Retinal pigment epithelial cell (primary cell): ENCODE measurements at regions not wholly inside any gene's neighbourhood (a gene's known extent, or its start where the extent isn't known, plus 50 kb on each side); places are given as distances from the start of the nearest gene placed in this dataset.
"Not testable (repeated sequence)": the region's sequence is repeated elsewhere in the genome, so short reads cannot be mapped to it uniquely, and the experiment has no call there.

ENCODE experiments used
- DNase-seq: peaks from one replicate; pipeline ENCODE4 v3.0.0-alpha.2; 2010; ENCODE audit warnings: low read depth
- H3K4me3 ChIP-seq: 2 replicates; pipeline ENCODE4 v1.5.1; 2011; ENCODE audit warnings: mild to moderate bottlenecking, low read length, control low read depth, moderate library complexity
- TF ChIP-seq, protein P1 (sequence below): conservative IDR thresholded peaks from 2 replicates; pipeline ENCODE4 v1.5.1; 2011; ENCODE audit warnings: low read depth, low read length, control low read depth, inconsistent platforms

DNA sequence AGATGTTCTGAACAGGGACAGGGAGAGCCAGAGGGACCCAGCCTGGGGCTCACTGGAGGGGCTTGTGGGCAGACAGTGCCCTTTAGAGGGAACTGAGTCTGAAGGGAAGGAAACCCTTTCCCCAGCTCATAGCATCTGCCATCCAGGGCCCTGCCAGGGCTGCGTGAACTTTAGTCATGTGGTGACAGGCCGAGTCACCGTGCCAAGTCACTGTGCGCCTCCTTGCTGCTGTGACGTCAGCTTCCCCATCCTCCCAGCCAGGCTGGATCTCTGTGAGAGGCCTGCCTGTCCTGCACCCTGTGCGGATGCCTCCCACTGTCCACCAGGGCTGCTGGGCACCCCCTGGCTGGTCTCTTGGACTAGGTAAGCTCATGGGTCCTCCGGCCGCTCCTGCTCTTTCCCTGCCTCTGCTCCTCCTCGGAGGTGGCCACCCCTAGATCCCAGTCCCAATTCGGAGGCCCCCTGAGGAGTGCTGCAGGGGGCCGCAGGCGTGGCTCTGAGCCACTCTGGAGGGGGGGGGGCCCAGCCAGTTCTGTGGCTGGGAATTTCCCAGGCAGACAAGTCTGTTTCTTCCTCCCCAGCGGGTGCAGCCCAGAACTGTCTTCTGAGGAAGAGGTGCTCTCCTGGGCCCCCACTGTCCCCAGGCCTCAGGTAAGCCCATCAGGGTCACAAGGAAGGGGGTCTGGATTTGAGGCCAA, 3080.9 kb downstream of the RPIA start:
- not testable (repeated sequence) for DNase-seq, H3K4me3 ChIP-seq

DNA sequence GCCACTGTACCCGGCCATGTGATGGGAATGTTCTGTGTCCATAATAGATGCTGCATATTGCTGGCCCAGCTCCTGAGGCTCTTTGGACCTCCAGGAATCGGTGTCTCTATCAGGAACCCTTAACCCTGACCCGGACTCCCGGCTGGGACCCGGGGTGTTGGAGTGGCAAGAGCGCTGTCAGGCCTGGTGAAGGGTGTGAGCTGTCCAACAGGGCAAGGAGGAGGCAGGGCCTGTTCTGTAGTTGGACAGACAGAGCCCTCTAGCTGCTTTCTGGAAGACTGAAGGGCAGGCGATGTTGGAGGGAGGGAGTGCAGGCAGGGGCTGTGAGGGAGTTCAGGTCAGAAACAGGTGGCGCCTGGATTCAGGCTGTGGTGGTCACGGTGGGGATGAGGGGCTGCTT, 3082.3 kb downstream of the RPIA start:
- not testable (repeated sequence) for DNase-seq, H3K4me3 ChIP-seq

DNA sequence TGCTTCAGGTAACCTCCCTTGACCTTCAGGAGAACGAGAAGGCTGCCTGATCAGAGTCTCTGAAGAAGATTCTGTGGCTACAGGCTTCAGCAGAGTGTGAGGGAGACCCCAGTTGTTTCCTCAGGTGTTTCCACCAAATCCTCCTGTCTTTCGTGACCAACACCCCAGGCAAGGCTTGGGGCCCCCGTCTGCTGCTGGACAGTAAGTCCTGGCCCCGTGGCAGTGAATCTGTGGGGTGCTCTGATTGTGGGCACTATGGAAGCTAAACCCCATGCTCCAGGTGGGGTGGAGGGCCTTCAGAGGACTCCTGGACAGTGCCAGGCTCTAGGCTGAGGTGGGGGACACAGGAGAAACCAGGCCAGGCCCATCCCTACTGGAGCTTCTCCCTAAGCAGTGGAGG, 3083.7 kb downstream of the RPIA start:
- not testable (repeated sequence) for H3K4me3 ChIP-seq, DNase-seq

DNA sequence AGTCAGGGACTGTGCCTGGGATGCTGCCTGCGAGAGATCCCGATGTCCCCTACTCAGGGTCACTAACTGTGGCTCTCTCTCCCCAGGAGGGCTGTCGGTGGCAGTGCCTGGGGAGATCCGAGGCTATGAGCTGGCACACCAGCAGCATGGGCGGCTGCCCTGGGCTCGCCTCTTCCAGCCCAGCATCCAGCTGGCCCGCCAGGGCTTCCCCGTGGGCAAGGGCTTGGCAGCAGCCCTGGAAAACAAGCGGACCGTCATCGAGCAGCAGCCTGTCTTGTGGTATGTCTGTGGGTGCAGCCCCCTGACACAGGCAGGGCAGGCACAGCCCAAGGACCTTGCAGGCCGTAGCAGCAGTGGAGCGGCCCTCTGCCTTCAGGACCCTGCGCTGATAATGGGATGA, 3088.9 kb downstream of the RPIA start:
- not testable (repeated sequence) for DNase-seq

DNA sequence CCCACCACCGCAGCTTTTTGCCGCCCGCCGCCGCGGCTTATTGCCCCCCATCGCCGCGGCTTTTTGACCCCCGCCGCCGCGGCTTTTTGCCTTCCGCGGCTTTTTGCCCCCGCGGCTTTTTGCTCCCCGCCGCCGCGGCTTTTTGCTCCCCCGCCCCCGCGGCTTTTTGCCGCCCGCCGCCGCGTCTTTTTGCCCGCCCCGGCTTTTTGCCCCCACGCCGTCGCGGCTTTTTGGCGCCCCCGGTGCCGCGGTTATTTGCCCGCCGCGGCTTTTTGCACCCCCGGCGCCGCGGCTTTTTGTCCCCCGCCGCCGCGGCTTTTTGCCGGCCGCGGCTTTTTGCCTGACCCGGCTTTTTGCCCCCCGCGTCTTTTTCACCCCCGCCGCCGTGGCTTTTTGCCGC, 3061.8 kb upstream of the TEKT4 start:
- peak overlapping the region; percentile 26 for H3K4me3 ChIP-seq

More for the DNA sequence above, 3088.9 kb downstream of the RPIA start:
- H3K4me3 ChIP-seq: not testable (repeated sequence)

DNA sequence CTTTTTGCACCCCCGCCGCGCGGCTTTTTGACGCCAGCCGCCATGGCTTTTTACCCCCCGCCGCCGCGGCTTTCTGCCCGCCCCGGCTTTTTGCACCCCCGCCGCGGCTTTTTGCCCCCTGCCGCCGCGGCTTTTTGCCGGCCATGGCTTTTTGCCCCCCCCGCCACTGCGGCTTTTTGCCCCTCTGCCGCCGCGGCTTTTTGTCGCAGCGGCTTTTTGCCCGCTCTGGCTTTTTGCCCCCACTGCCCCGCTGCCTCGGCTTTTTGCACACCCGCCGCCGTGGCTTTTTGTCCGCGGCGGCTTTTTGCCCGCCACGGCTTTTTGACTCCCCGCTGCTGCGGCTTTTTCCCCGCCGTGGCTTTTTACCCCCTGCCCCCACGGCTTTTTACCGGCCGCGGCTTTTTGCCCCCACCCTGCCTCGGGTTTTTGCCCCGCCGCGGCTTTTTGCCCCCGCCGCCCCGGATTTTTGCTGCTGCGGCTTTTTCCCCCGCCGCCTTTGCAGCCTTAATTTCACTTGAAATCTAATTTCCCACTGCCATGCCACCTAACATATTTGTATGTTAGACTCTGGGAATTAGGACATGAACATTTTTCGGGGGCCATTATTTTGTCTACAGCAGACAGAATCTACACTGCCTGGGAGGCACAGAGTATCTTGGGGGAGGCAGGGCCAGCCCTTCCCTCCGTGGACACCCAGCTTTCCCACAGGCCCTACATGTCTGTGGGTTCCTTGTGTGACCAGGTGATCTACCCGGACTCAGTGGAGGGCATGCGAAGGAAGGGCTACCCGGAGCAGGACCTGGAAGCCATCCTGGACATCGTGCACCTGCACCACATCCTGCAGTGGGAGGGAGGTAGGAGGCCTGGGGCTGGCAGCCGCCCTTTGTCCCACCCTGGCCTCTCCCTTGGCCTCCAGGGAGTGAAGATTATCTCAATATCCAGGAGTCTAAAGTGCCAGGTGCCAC, 3031.0 kb upstream of the TEKT4 start:
- TF ChIP-seq, protein P1, sequence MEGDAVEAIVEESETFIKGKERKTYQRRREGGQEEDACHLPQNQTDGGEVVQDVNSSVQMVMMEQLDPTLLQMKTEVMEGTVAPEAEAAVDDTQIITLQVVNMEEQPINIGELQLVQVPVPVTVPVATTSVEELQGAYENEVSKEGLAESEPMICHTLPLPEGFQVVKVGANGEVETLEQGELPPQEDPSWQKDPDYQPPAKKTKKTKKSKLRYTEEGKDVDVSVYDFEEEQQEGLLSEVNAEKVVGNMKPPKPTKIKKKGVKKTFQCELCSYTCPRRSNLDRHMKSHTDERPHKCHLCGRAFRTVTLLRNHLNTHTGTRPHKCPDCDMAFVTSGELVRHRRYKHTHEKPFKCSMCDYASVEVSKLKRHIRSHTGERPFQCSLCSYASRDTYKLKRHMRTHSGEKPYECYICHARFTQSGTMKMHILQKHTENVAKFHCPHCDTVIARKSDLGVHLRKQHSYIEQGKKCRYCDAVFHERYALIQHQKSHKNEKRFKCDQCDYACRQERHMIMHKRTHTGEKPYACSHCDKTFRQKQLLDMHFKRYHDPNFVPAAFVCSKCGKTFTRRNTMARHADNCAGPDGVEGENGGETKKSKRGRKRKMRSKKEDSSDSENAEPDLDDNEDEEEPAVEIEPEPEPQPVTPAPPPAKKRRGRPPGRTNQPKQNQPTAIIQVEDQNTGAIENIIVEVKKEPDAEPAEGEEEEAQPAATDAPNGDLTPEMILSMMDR: no peak
- DNase-seq: no peak
- H3K4me3 ChIP-seq: peak overlapping the region; percentile 50

More for the DNA sequence above, 3061.8 kb upstream of the TEKT4 start:
- not testable (repeated sequence) for DNase-seq

DNA sequence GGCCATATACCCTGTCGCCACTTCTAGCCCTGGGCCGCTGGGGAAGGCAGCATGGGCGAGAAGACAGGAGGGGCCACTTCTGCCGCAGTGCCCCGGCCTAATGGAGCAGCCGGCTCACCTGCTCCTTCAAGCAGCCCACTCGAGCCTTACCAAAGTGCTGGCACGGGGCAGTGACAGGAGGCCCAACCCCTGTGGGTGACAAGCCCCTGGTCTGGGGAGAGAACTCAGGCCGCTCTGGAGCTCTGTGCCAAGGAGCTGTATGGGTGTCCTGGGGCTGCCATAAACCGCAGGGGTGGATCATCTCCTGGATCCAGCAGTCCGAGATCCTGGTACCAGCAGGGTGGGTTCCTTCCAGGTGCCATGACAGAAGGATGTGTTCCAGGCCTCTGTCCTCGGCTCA, 3029.0 kb upstream of the TEKT4 start:
- not testable (repeated sequence) for DNase-seq, H3K4me3 ChIP-seq

DNA sequence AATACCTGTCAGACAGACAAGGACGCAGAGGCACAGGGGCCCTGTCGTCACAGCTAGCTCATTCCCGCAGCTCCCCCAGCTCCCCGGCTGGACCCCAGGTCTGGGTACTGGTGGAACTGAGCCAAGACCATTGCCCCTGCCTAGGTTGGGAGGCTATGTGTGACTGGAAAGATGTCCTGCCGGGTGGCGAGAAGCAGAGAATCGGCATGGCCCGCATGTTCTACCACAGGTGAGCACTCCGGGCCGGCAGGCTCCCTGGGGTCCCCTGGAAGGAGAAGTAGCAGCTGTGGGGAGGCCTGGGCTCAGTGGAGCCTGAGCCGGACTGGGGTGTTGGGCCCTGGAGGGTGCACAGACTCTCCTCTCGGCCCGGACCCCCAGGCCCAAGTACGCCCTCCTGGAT, 3028.3 kb upstream of the TEKT4 start:
- H3K4me3 ChIP-seq, DNase-seq: not testable (repeated sequence)

DNA sequence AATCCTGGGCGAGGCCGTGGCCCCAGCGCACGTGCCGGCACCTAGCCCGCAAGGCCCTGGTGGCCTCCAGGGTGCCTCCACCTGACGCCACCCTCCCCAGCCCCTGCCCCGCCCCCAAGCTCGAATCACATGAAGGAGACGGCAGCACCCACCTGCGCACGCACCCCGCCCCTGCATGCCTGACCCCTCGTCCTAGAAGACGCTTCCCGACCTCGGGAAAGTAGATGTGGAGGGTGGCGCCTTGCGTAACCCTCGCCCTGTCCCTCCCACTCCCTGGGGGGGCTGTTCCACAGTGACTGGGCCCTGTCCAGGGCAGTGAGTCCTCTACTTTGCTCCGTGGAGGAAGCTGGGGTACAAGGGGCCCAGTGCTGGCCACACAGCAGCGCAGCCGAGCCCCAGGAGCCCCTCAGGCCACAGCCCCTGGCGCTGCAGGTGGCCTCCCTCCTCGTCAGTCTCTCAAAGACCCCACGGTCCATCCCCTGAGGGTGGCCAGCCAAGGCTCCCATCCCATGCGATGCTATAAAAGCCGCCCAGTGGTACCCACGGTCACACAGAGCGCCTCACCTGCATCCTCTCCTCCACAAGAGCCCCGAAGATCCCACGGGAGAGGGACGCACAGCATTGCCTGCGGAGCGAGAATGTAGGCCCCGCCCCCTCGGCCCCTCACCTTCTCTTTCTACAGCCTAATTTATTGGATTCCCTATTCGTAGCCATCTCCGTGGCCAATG, 3027.3 kb upstream of the TEKT4 start:
- H3K4me3 ChIP-seq, DNase-seq: not testable (repeated sequence)

DNA sequence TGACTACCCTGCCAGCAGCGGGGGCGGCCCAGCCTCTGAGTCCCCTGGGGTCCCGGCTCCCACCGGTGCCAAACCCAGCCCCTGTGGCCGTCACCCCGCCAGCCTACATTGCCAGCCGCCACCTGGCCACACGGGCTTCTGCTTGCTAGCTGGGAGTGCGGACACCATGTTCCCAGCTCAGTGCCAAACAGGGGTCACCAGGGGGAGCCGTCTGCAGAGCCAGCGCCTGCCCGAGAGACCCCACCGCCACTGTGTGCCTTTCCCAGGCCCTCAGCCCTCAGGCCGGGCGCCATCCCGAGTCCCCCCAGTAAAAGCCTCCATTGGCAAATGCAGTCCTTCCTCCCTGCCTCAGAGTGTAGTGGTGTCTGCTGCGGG, 3026.8 kb upstream of the TEKT4 start:
- H3K4me3 ChIP-seq, DNase-seq: not testable (repeated sequence)

DNA sequence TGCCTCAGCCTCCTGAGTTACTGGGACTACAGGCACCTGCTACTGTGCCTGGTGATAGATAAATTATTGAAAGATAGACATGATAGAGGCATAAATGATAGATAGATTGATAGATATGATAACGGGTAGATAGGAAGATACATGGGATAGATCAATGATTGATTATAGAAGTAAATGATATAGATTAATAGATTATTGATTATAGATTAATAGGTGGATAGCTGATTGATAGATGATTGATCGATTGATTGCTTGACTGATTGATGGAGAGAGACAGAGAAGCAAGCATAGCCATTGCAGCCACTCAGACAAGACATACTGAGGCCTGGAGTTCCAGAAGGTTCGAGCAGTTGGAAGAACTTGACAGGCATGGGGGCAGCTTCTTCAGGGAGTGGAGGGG, 3024.8 kb upstream of the TEKT4 start:
- DNase-seq, H3K4me3 ChIP-seq: not testable (repeated sequence)

DNA sequence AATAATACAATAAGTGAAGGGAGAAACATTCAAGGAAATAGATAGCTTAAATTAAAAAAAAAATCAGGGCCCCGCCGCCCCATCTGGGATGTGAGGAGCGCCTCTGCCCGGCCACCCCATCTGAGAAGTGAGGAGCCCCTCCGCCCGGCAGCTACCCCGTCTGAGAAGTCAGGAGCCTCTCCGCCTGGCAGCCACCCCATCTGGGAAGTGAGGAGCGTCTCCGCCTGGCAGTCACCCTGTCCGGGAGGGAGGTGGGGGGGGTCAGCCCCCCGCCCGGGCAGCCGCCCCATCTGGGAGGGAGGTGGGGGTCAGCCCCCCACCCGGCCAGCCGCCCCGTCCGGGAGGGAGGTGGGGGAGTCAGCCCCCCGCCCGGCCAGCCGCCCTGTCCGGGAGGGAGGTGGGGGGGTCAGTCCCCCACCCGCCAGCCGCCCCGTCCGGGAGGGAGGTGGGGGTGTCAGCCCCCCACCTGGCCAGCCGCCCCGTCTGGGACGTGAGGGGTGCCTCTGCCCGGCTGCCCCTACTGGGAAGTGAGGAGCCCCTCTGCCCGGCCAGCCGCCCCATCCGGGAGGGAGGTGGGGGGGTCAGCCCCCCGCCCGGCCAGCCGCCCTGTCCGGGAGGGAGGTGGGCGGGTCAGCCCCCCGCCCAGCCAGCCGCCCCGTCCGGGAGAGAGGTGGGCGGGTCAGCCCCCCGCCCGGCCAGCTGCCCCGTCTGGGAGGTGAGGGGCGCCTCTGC, 3019.4 kb upstream of the TEKT4 start:
- H3K4me3 ChIP-seq, DNase-seq: not testable (repeated sequence)

DNA sequence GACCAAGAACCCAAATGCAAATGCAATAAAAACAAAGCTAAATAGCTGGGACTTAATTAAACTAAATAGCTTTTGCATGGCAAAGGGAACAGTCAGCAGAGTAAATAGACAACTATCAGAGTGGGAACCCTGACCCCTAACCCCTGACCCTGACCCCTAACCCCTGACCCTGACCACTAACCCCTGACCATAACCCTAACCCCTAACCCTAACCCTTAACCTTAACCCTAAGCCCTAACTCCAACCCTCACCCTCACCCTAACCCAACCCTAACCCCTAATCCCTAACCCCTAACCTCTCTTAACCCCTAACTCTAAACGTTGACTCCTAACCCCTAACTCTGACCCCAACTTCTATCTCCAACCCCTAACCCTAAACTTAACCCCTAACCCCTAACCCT, 3014.3 kb upstream of the TEKT4 start:
- not testable (repeated sequence) for H3K4me3 ChIP-seq, DNase-seq

DNA sequence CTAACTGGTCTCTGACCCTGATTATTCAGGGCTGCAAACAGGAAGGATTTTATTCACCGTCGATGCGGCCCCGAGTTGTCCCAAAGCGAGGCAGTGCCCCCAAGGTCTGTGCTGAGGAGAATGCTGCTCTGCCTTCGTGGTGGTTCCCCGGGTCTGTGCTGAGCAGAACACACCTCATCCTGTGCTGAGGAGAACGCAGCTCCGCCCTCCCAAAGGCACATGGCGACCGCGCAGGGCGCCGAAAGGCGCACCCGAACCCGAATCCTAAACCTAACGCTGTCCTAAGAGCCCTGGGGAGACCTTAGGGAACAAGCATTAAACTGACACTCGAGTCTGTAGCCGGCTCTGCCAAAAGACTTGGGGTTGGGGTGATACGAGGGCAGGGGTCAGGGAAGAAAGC, 3013.5 kb upstream of the TEKT4 start:
- H3K4me3 ChIP-seq, DNase-seq: not testable (repeated sequence)

DNA sequence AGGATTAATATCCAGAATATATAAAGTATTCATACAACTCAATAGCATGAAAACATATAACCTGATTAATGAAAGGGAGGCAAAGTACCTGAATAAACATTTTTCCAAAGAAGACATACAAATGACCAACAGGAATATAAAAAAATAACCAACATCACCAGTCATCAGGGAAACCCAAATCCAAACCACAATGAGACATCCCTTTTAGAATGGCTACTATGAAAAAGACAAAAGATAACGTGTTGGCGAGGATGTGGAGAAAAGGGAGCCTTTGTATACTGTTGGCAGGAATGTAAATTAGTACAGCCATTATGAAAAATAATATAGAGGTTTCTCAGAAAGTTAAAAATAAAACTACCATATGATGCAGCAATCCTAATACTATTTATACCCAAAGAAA, 2999.5 kb upstream of the TEKT4 start:
- not testable (repeated sequence) for DNase-seq, H3K4me3 ChIP-seq

DNA sequence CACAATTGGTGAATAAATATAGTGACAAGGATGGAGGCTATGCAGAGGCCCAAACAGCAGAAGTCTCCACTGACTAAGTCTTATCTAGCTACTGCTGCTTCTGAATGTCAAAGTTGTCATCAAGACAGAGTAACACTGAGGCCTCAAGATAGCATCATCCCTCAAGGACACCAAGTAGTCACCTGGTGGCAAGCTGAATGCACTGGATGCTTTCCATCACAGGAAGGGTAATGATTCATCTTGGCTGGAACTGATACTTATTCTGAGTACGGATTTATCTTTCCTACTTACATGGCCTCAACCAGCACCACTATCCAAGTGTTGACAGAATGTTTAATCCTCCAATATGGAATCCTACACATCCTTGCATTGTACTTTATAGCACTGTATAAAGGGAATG, 2997.8 kb upstream of the TEKT4 start:
- not testable (repeated sequence) for DNase-seq, H3K4me3 ChIP-seq

DNA sequence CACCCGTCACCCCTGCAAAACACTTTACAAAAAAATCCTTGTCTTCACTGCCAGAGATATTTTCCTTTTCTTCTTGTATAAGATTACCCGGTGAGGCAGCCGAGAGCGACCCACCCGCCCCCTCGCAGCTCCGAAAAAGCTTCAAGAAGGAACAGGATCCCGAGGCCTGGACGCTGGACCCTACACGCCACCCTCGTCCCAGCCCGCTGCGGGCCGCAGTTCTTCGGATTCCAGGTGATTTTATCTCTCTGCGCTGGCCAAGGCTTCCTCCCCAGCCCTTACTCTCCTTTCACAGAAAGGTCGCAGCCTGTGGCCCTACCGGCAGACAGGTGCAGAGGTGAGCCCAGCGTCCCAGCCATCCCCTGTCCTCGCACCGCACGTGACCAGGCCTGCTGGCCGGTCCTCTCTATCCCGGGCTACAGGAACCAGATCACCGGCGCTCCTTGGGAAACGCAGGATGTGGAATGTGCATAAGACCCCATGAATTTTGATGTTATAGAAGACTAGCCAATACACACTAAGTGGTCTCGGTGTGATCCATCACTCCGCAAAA, 2993.5 kb upstream of the TEKT4 start:
- DNase-seq: not testable (repeated sequence)

More for the DNA sequence above, 2993.5 kb upstream of the TEKT4 start:
- H3K4me3 ChIP-seq: not testable (repeated sequence)
